HEK293 (cell line): ENCODE measurements at regions not wholly inside any gene's neighbourhood (a gene's known extent, or its start where the extent isn't known, plus 50 kb on each side); places are given as distances from the start of the nearest gene placed in this dataset.

Experiments used
- CTCF ChIA-PET: fragments of 350-600 bp; formaldehyde crosslinking; extraction: SDS; loops from one replicate; lab custom pipeline; 2021; ENCODE audit warnings: antibody characterized with exemption; lab: Yijun Ruan, JAX
- POLR2A ChIA-PET: fragments of 300-600 bp; formaldehyde crosslinking; extraction: SDS; loops from one replicate; lab custom pipeline; 2020; ENCODE audit warnings: antibody characterized with exemption, inconsistent platforms; lab: Yijun Ruan, JAX
- H3K27ac ChIP-seq: fragments of 200-500 bp; sonication (Bioruptor generic); 2 replicates; pipeline ENCODE4 v1.5.1; 2014; ENCODE audit warnings: low read depth, low read length, control low read depth, inconsistent platforms; ENCODE audit errors: extremely low read depth
- H3K36me3 ChIP-seq, 2 experiments: fragments of 200-500 bp in 1 of 2; sonication (Bioruptor generic) in 1 of 2; 1 replicate in 1 of 2; 2 replicates in 1 of 2; pipeline ENCODE4 v1.5.1; 2014 to 2017; ENCODE audit warnings: inconsistent platforms in 2 of 2, low read length in 2 of 2; ENCODE audit not compliant: control insufficient read depth in 2 of 2, insufficient read depth in 1 of 2
- H3K4me1 ChIP-seq: fragments of 200-500 bp; sonication (Bioruptor generic); 2 replicates; pipeline ENCODE4 v1.5.1; 2014; ENCODE audit warnings: mild to moderate bottlenecking, low read length, inconsistent platforms; ENCODE audit not compliant: control insufficient read depth, insufficient read depth
- H3K4me3 ChIP-seq: 2 replicates; pipeline ENCODE4 v1.5.1; 2011; ENCODE audit warnings: low read depth, mild to moderate bottlenecking, control low read depth, low read length, moderate library complexity
- H3K9me3 ChIP-seq: fragments of 200-500 bp; sonication (Bioruptor generic); 2 replicates; pipeline ENCODE4 v1.5.1; 2014; ENCODE audit warnings: low read depth, low read length, inconsistent platforms; ENCODE audit not compliant: control insufficient read depth, insufficient read depth
- RBAK ChIP-seq: fragments of 450-650 bp; formaldehyde crosslinking; IDR thresholded peaks from 2 replicates; pipeline ENCODE4 v1.5.1; 2016; ENCODE audit warnings: missing biosample characterization, missing genetic modification characterization
- ZNF223 ChIP-seq: fragments of 450-650 bp; formaldehyde crosslinking; IDR thresholded peaks from 2 replicates; pipeline ENCODE4 v1.5.1; 2016; ENCODE audit warnings: missing biosample characterization, missing genetic modification characterization
- ZNF366 ChIP-seq: fragments of 450-650 bp; formaldehyde crosslinking; conservative IDR thresholded peaks from 2 replicates; pipeline ENCODE4 v1.5.1; 2016; ENCODE audit warnings: missing biosample characterization, missing genetic modification characterization
- ZNF548 ChIP-seq: fragments of 450-650 bp; formaldehyde crosslinking; IDR thresholded peaks from 2 replicates; pipeline ENCODE4 v1.5.1; 2016; ENCODE audit warnings: missing biosample characterization, missing genetic modification characterization
- ZNF621 ChIP-seq: fragments of 450-650 bp; formaldehyde crosslinking; IDR thresholded peaks from 2 replicates; pipeline ENCODE4 v1.5.1; 2017; ENCODE audit warnings: missing biosample characterization, missing genetic modification characterization
- ZNF776 ChIP-seq: fragments of 450-650 bp; formaldehyde crosslinking; IDR thresholded peaks from 2 replicates; pipeline ENCODE4 v1.5.0; 2017; ENCODE audit warnings: missing biosample characterization, missing genetic modification characterization, borderline replicate concordance
- ZNF791 ChIP-seq: fragments of 450-650 bp; formaldehyde crosslinking; IDR thresholded peaks from 2 replicates; pipeline ENCODE4 v1.5.1; 2016; ENCODE audit warnings: missing biosample characterization, missing genetic modification characterization
- TF ChIP-seq, protein P1 (sequence below): fragments of 450-650 bp; formaldehyde crosslinking; IDR thresholded peaks from 2 replicates; pipeline ENCODE4 v1.5.1; 2017; ENCODE audit warnings: missing biosample characterization, missing genetic modification characterization
- TF ChIP-seq, protein P2 (sequence below): fragments of 450-650 bp; formaldehyde crosslinking; IDR thresholded peaks from 2 replicates; pipeline ENCODE4 v1.5.1; 2016; ENCODE audit warnings: missing biosample characterization, missing genetic modification characterization
- TF ChIP-seq, protein P3 (sequence below): fragments of 450-650 bp; formaldehyde crosslinking; IDR thresholded peaks from 2 replicates; pipeline ENCODE4 v1.5.1; 2017; ENCODE audit warnings: missing biosample characterization, mild to moderate bottlenecking, missing genetic modification characterization, moderate library complexity
- TF ChIP-seq, protein P4 (sequence below): IDR thresholded peaks from 2 replicates; pipeline ENCODE4 v1.6.1; 2011; ENCODE audit warnings: mild to moderate bottlenecking, low read depth, low read length, borderline replicate concordance
- TF ChIP-seq, protein P5 (sequence below): fragments of 450-650 bp; formaldehyde crosslinking; IDR thresholded peaks from 2 replicates; pipeline ENCODE4 v1.5.1; 2016; ENCODE audit warnings: missing biosample characterization, missing genetic modification characterization
- TF ChIP-seq, protein P6 (sequence below): fragments of 450-650 bp; formaldehyde crosslinking; IDR thresholded peaks from 2 replicates; pipeline ENCODE4 v1.5.0; 2017; ENCODE audit warnings: missing biosample characterization, missing genetic modification characterization, borderline replicate concordance
- TF ChIP-seq, protein P7 (sequence below): fragments of 450-650 bp; formaldehyde crosslinking; IDR thresholded peaks from 2 replicates; pipeline ENCODE4 v1.5.1; 2016; ENCODE audit warnings: missing biosample characterization, missing genetic modification characterization

DNA sequence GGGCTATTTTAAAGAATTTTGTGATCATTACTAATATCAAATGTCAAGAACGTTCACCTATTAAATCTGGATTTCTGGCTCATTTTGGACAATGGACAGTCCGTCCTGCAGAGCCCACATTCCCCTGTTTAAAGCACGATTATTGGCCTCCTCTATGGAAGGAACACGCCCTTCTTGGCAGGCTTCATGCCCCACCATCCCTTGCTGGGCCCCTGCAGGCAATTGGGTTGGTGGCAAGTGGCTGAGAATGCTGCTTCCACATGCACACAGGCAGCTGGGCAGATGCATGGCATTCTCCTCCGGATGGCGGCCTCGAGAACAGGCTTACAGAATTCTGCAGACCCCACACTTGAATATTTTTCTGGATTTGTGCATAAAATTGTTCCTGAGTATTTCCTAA, 305.8 kb upstream of the MKI67 start:
- Histone ChIP-seq H3K9me3 (no peaks in the 10 kb centered on the region), H3K4me3 (no peak overlapping the region), H3K4me1 (no peaks in the 10 kb centered on the region), H3K36me3 (no peaks in the 10 kb centered on the region), H3K27ac (no peak overlapping the region)
- TF ChIP-seq ZNF366 (tag by site-specific recombination) (no peak), ZNF621 (tag by site-specific recombination) (no peak), ZNF548 (tag by site-specific recombination) (no peak), ZNF791 (tag by site-specific recombination) (no peak), ZNF223 (no peak), ZNF776 (no peak), RBAK (no peak)
- TF ChIP-seq, protein P1, sequence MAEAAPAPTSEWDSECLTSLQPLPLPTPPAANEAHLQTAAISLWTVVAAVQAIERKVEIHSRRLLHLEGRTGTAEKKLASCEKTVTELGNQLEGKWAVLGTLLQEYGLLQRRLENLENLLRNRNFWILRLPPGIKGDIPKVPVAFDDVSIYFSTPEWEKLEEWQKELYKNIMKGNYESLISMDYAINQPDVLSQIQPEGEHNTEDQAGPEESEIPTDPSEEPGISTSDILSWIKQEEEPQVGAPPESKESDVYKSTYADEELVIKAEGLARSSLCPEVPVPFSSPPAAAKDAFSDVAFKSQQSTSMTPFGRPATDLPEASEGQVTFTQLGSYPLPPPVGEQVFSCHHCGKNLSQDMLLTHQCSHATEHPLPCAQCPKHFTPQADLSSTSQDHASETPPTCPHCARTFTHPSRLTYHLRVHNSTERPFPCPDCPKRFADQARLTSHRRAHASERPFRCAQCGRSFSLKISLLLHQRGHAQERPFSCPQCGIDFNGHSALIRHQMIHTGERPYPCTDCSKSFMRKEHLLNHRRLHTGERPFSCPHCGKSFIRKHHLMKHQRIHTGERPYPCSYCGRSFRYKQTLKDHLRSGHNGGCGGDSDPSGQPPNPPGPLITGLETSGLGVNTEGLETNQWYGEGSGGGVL (tag by site-specific recombination), result no peak
- TF ChIP-seq, protein P2, sequence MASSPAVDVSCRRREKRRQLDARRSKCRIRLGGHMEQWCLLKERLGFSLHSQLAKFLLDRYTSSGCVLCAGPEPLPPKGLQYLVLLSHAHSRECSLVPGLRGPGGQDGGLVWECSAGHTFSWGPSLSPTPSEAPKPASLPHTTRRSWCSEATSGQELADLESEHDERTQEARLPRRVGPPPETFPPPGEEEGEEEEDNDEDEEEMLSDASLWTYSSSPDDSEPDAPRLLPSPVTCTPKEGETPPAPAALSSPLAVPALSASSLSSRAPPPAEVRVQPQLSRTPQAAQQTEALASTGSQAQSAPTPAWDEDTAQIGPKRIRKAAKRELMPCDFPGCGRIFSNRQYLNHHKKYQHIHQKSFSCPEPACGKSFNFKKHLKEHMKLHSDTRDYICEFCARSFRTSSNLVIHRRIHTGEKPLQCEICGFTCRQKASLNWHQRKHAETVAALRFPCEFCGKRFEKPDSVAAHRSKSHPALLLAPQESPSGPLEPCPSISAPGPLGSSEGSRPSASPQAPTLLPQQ (tag by site-specific recombination), result no peak
- TF ChIP-seq, protein P3, sequence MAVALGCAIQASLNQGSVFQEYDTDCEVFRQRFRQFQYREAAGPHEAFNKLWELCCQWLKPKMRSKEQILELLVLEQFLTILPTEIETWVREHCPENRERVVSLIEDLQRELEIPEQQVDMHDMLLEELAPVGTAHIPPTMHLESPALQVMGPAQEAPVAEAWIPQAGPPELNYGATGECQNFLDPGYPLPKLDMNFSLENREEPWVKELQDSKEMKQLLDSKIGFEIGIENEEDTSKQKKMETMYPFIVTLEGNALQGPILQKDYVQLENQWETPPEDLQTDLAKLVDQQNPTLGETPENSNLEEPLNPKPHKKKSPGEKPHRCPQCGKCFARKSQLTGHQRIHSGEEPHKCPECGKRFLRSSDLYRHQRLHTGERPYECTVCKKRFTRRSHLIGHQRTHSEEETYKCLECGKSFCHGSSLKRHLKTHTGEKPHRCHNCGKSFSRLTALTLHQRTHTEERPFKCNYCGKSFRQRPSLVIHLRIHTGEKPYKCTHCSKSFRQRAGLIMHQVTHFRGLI, result no peak
- TF ChIP-seq, protein P4, sequence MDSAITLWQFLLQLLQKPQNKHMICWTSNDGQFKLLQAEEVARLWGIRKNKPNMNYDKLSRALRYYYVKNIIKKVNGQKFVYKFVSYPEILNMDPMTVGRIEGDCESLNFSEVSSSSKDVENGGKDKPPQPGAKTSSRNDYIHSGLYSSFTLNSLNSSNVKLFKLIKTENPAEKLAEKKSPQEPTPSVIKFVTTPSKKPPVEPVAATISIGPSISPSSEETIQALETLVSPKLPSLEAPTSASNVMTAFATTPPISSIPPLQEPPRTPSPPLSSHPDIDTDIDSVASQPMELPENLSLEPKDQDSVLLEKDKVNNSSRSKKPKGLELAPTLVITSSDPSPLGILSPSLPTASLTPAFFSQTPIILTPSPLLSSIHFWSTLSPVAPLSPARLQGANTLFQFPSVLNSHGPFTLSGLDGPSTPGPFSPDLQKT, result no peak
- TF ChIP-seq, protein P5, sequence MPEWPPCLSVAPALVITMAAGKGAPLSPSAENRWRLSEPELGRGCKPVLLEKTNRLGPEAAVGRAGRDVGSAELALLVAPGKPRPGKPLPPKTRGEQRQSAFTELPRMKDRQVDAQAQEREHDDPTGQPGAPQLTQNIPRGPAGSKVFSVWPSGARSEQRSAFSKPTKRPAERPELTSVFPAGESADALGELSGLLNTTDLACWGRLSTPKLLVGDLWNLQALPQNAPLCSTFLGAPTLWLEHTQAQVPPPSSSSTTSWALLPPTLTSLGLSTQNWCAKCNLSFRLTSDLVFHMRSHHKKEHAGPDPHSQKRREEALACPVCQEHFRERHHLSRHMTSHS (tag by site-specific recombination), result no peak
- TF ChIP-seq, protein P6, sequence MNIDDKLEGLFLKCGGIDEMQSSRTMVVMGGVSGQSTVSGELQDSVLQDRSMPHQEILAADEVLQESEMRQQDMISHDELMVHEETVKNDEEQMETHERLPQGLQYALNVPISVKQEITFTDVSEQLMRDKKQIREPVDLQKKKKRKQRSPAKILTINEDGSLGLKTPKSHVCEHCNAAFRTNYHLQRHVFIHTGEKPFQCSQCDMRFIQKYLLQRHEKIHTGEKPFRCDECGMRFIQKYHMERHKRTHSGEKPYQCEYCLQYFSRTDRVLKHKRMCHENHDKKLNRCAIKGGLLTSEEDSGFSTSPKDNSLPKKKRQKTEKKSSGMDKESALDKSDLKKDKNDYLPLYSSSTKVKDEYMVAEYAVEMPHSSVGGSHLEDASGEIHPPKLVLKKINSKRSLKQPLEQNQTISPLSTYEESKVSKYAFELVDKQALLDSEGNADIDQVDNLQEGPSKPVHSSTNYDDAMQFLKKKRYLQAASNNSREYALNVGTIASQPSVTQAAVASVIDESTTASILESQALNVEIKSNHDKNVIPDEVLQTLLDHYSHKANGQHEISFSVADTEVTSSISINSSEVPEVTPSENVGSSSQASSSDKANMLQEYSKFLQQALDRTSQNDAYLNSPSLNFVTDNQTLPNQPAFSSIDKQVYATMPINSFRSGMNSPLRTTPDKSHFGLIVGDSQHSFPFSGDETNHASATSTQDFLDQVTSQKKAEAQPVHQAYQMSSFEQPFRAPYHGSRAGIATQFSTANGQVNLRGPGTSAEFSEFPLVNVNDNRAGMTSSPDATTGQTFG (tag by site-specific recombination), result no peak
- TF ChIP-seq, protein P7, sequence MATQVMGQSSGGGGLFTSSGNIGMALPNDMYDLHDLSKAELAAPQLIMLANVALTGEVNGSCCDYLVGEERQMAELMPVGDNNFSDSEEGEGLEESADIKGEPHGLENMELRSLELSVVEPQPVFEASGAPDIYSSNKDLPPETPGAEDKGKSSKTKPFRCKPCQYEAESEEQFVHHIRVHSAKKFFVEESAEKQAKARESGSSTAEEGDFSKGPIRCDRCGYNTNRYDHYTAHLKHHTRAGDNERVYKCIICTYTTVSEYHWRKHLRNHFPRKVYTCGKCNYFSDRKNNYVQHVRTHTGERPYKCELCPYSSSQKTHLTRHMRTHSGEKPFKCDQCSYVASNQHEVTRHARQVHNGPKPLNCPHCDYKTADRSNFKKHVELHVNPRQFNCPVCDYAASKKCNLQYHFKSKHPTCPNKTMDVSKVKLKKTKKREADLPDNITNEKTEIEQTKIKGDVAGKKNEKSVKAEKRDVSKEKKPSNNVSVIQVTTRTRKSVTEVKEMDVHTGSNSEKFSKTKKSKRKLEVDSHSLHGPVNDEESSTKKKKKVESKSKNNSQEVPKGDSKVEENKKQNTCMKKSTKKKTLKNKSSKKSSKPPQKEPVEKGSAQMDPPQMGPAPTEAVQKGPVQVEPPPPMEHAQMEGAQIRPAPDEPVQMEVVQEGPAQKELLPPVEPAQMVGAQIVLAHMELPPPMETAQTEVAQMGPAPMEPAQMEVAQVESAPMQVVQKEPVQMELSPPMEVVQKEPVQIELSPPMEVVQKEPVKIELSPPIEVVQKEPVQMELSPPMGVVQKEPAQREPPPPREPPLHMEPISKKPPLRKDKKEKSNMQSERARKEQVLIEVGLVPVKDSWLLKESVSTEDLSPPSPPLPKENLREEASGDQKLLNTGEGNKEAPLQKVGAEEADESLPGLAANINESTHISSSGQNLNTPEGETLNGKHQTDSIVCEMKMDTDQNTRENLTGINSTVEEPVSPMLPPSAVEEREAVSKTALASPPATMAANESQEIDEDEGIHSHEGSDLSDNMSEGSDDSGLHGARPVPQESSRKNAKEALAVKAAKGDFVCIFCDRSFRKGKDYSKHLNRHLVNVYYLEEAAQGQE, result no peak
- POLR2A ChIA-PET, result no interaction called here
- CTCF ChIA-PET, result no interaction called here
